ENCODE measurements at regions not wholly inside any gene's neighbourhood (a gene's known extent, or its start where the extent isn't known, plus 50 kb on each side); places are given as distances from the start of the nearest gene placed in this dataset.

- TF ChIP-seq CTCF (IDR thresholded peaks at IDR 0.05; ENCODE audit: low read length) = no peak
- TF ChIP-seq EZH2phosphoT487 (IDR thresholded peaks at IDR 0.05; ENCODE audit: low read length) = no peak
Observed at GRCh38 chr18:56210520-56210919, 427.9 kb downstream of the TXNL1 start.

Measured in MM.1S (cell line).